DND-41 (cell line): ENCODE measurements at regions not wholly inside any gene's neighbourhood (a gene's known extent, or its start where the extent isn't known, plus 50 kb on each side); places are given as distances from the start of the nearest gene placed in this dataset.
"Not testable (repeated sequence)": the region's sequence is repeated elsewhere in the genome, so short reads cannot be mapped to it uniquely, and the experiment has no call there.

Source experiments
- ATAC-seq: fragments of 200-7000 bp; cut with Tn5 transposase; 3 replicates; pipeline ENCODE4 v1.9.1; 2021; ENCODE audit warnings: low read depth; ENCODE audit not compliant: insufficient read depth
- DNase-seq: peaks from one replicate; pipeline ENCODE4 v3.0.0-alpha.2; 2020
- H2AFZ ChIP-seq: 2 replicates; pipeline ENCODE4 v1.6.0; 2012; ENCODE audit warnings: low read depth, low read length
- H3K27ac ChIP-seq: 2 replicates; pipeline ENCODE4 v1.5.1; 2012; ENCODE audit warnings: low read length, inconsistent platforms
- H3K27me3 ChIP-seq: fragments of 200-600 bp; sonication (generic); 2 replicates; pipeline ENCODE4 v1.6.0; 2012; ENCODE audit warnings: low read length, mild to moderate bottlenecking, inconsistent platforms; ENCODE audit not compliant: insufficient read depth, poor library complexity
- H3K36me3 ChIP-seq: 2 replicates; pipeline ENCODE4 v1.5.1; 2012; ENCODE audit warnings: low read length, inconsistent platforms; ENCODE audit not compliant: insufficient read depth
- H3K4me1 ChIP-seq: 2 replicates; pipeline ENCODE4 v1.5.1; 2012; ENCODE audit warnings: mild to moderate bottlenecking, low read length; ENCODE audit not compliant: insufficient read depth
- H3K4me2 ChIP-seq: 2 replicates; pipeline ENCODE4 v1.6.0; 2012; ENCODE audit warnings: mild to moderate bottlenecking, moderate library complexity, low read length, inconsistent platforms; ENCODE audit not compliant: insufficient read depth
- H3K4me3 ChIP-seq, 2 experiments: fragments of 200-600 bp in 1 of 2; shearing (Covaris generic) in 1 of 2; 2 replicates each; pipeline ENCODE4 v1.5.1; 2012 to 2016; ENCODE audit warnings: inconsistent platforms in 2 of 2, low read length in 2 of 2, mild to moderate bottlenecking in 2 of 2, low read depth in 1 of 2, moderate library complexity in 1 of 2
- H3K79me2 ChIP-seq: 2 replicates; pipeline ENCODE4 v1.6.0; 2012; ENCODE audit warnings: low read length, inconsistent platforms; ENCODE audit not compliant: insufficient read depth
- H3K9ac ChIP-seq: 2 replicates; pipeline ENCODE4 v1.6.0; 2012; ENCODE audit warnings: low read depth, mild to moderate bottlenecking, inconsistent platforms, low read length, moderate library complexity
- H3K9me3 ChIP-seq: 2 replicates; pipeline ENCODE4 v1.5.1; 2012; ENCODE audit warnings: low read length, moderate library complexity, mild to moderate bottlenecking, inconsistent platforms; ENCODE audit not compliant: insufficient read depth, severe bottlenecking
- H4K20me1 ChIP-seq: 2 replicates; pipeline ENCODE4 v1.6.0; 2012; ENCODE audit warnings: low read length; ENCODE audit not compliant: insufficient read depth

DNA sequence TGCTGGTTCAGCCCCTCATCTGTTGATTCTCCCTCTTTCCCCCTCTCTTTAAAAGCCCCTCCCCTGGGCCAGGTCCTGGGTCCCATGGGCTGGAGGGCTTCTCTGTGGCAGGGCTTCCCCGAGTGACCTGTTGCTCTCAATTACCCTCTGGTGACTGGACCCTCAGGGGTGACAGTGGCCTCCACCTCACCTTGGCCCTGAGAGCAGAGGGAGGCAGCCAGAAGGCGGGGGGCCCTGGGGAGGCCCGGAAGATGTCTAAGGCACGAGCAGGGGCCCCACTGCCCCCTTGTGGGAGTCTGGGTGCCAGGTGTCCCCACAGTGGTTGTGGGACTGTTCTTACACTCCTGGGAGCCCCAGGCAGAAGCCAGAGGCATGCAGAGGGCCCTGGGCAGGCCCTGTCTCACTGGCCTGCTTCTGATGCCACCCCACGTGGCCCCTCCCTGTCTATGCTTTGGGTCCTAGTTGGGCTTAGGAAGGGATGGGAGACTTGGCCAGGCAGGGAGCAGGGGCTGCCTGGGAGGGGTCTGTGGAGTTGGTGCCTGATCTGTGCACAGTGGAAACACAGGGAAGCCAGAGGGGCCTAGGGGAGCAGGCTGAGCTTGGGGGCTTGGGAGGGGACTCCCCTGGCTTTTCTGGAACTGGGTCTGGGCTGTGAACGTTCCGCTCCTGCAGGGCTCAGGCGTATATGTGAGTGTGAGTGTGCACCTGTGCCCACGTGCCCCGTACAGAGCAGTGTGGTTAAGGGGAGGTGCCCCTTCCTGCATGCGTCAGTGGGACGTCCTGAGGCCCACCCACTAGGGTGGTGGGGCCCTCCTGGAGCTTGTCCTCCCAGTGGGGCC lies 179.7 kb downstream of the TMEM121 start:
- H3K79me2 ChIP-seq, H3K4me3 ChIP-seq, DNase-seq, H3K9ac ChIP-seq, H3K27ac ChIP-seq, H3K4me2 ChIP-seq, H3K27me3 ChIP-seq, H3K4me1 ChIP-seq, H4K20me1 ChIP-seq, H3K9me3 ChIP-seq, H3K36me3 ChIP-seq, H2AFZ ChIP-seq: not testable (repeated sequence)
- peak; percentile 56; the same call in 2 of the 3 replicates for ATAC-seq

- not testable (repeated sequence) for DNase-seq, H2AFZ ChIP-seq, H3K4me2 ChIP-seq, ATAC-seq, H3K27ac ChIP-seq, H4K20me1 ChIP-seq, H3K9ac ChIP-seq, H3K36me3 ChIP-seq, H3K4me1 ChIP-seq, H3K79me2 ChIP-seq, H3K4me3 ChIP-seq, H3K27me3 ChIP-seq, H3K9me3 ChIP-seq
Measured at GRCh38 chr14:105706701-105707019, 180.3 kb downstream of the TMEM121 start.

DNA sequence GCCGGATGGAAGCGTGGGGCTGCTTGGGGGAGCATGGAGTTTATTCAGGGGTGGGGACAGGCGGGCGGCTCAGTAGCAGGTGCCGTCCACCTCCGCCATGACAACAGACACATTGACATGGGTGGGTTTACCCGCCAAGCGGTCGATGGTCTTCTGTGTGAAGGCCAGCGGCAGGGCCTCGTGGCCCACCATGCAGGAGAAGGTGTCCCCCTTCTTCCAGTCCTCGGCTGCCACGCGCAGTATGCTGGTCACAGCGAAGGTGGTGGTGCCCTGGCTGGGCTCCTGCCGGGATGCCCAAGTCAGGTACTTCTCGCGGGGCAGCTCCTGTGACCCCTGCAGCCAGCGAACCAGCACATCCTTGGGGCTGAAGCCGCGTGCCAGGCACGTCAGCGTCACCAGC lies 180.7 kb downstream of the TMEM121 start:
- H4K20me1 ChIP-seq, H3K36me3 ChIP-seq, H3K27ac ChIP-seq, DNase-seq, H3K4me2 ChIP-seq, H3K27me3 ChIP-seq, ATAC-seq, H3K79me2 ChIP-seq, H3K4me3 ChIP-seq, H3K4me1 ChIP-seq, H3K9ac ChIP-seq, H2AFZ ChIP-seq, H3K9me3 ChIP-seq: not testable (repeated sequence)

DNA sequence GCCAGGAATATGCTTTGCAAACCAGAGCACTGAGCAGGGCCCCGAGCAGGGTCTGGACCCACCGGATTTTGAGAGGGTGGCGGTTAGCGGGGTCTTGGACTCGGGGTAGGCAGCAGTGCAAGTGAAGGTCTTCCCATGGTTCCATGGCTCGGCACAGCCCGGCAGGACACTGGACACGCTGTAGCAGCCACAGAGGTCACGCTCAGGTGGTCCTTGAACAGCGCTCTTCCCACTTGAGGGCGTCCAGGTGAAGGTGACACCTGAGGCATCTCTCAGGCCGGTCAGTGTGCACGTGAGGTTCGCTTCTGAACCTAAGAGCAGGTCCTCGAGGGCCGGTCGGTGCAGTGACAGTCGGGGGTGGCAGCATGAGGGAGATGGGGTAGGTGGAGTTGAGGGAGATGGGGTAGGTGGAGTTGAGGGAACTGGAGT lies 181.4 kb downstream of the TMEM121 start:
- H3K9me3 ChIP-seq, H3K79me2 ChIP-seq, ATAC-seq, H3K9ac ChIP-seq, DNase-seq, H4K20me1 ChIP-seq, H3K27me3 ChIP-seq, H3K4me1 ChIP-seq, H3K36me3 ChIP-seq, H2AFZ ChIP-seq, H3K27ac ChIP-seq, H3K4me3 ChIP-seq, H3K4me2 ChIP-seq: not testable (repeated sequence)

- not testable (repeated sequence) for H2AFZ ChIP-seq, H3K36me3 ChIP-seq, H3K27ac ChIP-seq, H4K20me1 ChIP-seq, H3K9me3 ChIP-seq, H3K27me3 ChIP-seq, H3K79me2 ChIP-seq, H3K4me3 ChIP-seq, DNase-seq, H3K9ac ChIP-seq, H3K4me2 ChIP-seq, H3K4me1 ChIP-seq, ATAC-seq
Measured at GRCh38 chr14:105708251-105709134, 182.1 kb downstream of the TMEM121 start.
